GM12878 (cell line): ENCODE measurements at regions not wholly inside any gene's neighbourhood (a gene's known extent, or its start where the extent isn't known, plus 50 kb on each side); places are given as distances from the start of the nearest gene placed in this dataset.

Experiments
- ATAC-seq: fragments of 200-7000 bp; cut with Tn5 transposase; 3 replicates; pipeline ENCODE4 v1.9.1; 2020; ENCODE audit warnings: mild to moderate bottlenecking, moderate library complexity
- BruUV-seq: library from RNA; stranded (reverse); fragments of 400-500 nt; replicated peaks from 2 replicates; lab custom pipeline; 2021; lab: Mats Ljungman, UMichigan
- CTCF ChIA-PET: fragments of 300-600 bp; sonication (Branson Sonifier 250); formaldehyde crosslinking; extraction: SDS; loops from one replicate; lab custom pipeline; 2021; ENCODE audit warnings: inconsistent platforms; lab: Yijun Ruan, JAX
- POLR2A ChIA-PET: fragments of 350-600 bp; formaldehyde crosslinking; extraction: SDS; loops from one replicate; lab custom pipeline; 2021; ENCODE audit warnings: inconsistent platforms; lab: Charles Lee
- RAD21 ChIA-PET: fragments of 300-600 bp; sonication (Branson Sonifier 250); formaldehyde crosslinking; loops from one replicate; lab custom pipeline; 2023; ENCODE audit warnings: antibody characterized with exemption; ENCODE audit not compliant: unreplicated experiment; lab: Charles Lee
- SMC1A ChIA-PET: fragments of 300-600 bp; sonication (Branson Sonifier 250); formaldehyde crosslinking; loops from one replicate; lab custom pipeline; 2023; ENCODE audit not compliant: unreplicated experiment, uncharacterized antibody; lab: Charles Lee
- DNase-seq: peaks from one replicate; pipeline ENCODE4 v3.0.0-alpha.2; 2011; ENCODE audit warnings: low read depth, low spot score
- FAIRE-seq: peaks from 3 replicates; lab custom pipeline; 2011; peaks lifted over from hg19 to GRCh38; lab: Jason Lieb, UNC
- H2AFZ ChIP-seq: 2 replicates; pipeline ENCODE4 v1.6.0; 2011; ENCODE audit warnings: low read depth, low read length, control low read depth; ENCODE audit not compliant: control insufficient read depth
- H3K27ac ChIP-seq: 2 replicates; pipeline ENCODE4 v1.5.1; 2011; ENCODE audit warnings: control low read depth; ENCODE audit not compliant: control insufficient read depth, insufficient read depth
- H3K27me3 ChIP-seq, 2 experiments: replicated peaks in 1 of 2; 2 replicates each; pipeline versions ENCODE4 v1.6.0 to v1.6.1; 2011; ENCODE audit warnings: low read length in 1 of 2; ENCODE audit not compliant: control insufficient read depth in 2 of 2, insufficient read depth in 2 of 2
- H3K36me3 ChIP-seq, 2 experiments: 2 replicates each; pipeline ENCODE4 v1.5.1; 2011; ENCODE audit warnings: low read length in 1 of 2; ENCODE audit not compliant: control insufficient read depth in 2 of 2, insufficient read depth in 2 of 2
- H3K4me1 ChIP-seq: 2 replicates; pipeline ENCODE4 v1.6.1; 2011; ENCODE audit warnings: mild to moderate bottlenecking, low read length, moderate library complexity, mixed read lengths; ENCODE audit not compliant: control insufficient read depth, insufficient read depth
- H3K4me2 ChIP-seq: 2 replicates; pipeline ENCODE4 v1.6.0; 2011; ENCODE audit warnings: control low read depth; ENCODE audit not compliant: control insufficient read depth, insufficient read depth
- H3K4me3 ChIP-seq: fragments of 200-600 bp; sonication (generic); 2 replicates; pipeline ENCODE4 v1.5.1; 2016
- H3K79me2 ChIP-seq: 2 replicates; pipeline ENCODE4 v1.6.0; 2011; ENCODE audit warnings: low read length; ENCODE audit not compliant: control insufficient read depth, insufficient read depth
- H3K9ac ChIP-seq: 2 replicates; pipeline ENCODE4 v1.8.0; 2011; ENCODE audit warnings: low read length, control low read depth, mixed read lengths; ENCODE audit not compliant: control insufficient read depth, insufficient read depth
- H3K9me3 ChIP-seq: replicated peaks from 3 replicates; pipeline ENCODE4 v1.5.1; 2011; ENCODE audit warnings: mild to moderate bottlenecking, low read length; ENCODE audit not compliant: control insufficient read depth, insufficient read depth
- H4K20me1 ChIP-seq: 2 replicates; pipeline ENCODE4 v1.6.0; 2011; ENCODE audit not compliant: control insufficient read depth, insufficient read depth
- ATF2 ChIP-seq: IDR thresholded peaks from 2 replicates; pipeline ENCODE4 v1.6.1; 2012; ENCODE audit warnings: low read length, inconsistent platforms
- BACH1 ChIP-seq: fragments of 450-650 bp; IDR thresholded peaks from 2 replicates; pipeline ENCODE4 v1.6.1; 2017; ENCODE audit warnings: mild to moderate bottlenecking, borderline replicate concordance
- CHD1 ChIP-seq: IDR thresholded peaks from 2 replicates; pipeline ENCODE4 v1.6.1; 2012; ENCODE audit warnings: low read depth, low read length, improper control_type of control experiment
- FOXM1 ChIP-seq: IDR thresholded peaks from 2 replicates; pipeline ENCODE4 v1.6.1; 2012; ENCODE audit warnings: low read depth, mild to moderate bottlenecking, inconsistent platforms, low read length, moderate library complexity
- GABPA ChIP-seq: IDR thresholded peaks from 2 replicates; pipeline ENCODE4 v1.6.1; 2014; ENCODE audit warnings: antibody characterized with exemption, low read depth, mild to moderate bottlenecking, inconsistent platforms
- MEF2A ChIP-seq: IDR thresholded peaks from 2 replicates; pipeline ENCODE4 v1.6.1; 2011; ENCODE audit warnings: low read depth, mild to moderate bottlenecking, low read length, moderate library complexity; ENCODE audit not compliant: insufficient read depth
- MTA3 ChIP-seq: IDR thresholded peaks from 2 replicates; pipeline ENCODE4 v1.6.1; 2012; ENCODE audit warnings: low read length, inconsistent platforms, borderline replicate concordance
- NFIC ChIP-seq: IDR thresholded peaks from 2 replicates; pipeline ENCODE4 v1.6.1; 2012; ENCODE audit warnings: low read depth, mild to moderate bottlenecking, inconsistent platforms, low read length, moderate library complexity
- NRF1 ChIP-seq: conservative IDR thresholded peaks from 2 replicates; pipeline ENCODE4 v1.6.1; 2011; ENCODE audit warnings: mild to moderate bottlenecking, low read depth, low read length, improper control_type of control experiment
- PAX5 ChIP-seq: IDR thresholded peaks from 2 replicates; pipeline ENCODE4 v1.6.1; 2011; ENCODE audit warnings: low read depth, low read length, borderline replicate concordance
- RAD51 ChIP-seq: fragments of 450-650 bp; IDR thresholded peaks from 2 replicates; pipeline ENCODE4 v1.6.1; 2016; ENCODE audit warnings: moderate library complexity, mild to moderate bottlenecking, inconsistent platforms
- SREBF2 ChIP-seq: IDR thresholded peaks from 2 replicates; pipeline ENCODE4 v1.6.1; 2012; ENCODE audit warnings: mild to moderate bottlenecking, low read length
- SUPT20H ChIP-seq: IDR thresholded peaks from 2 replicates; pipeline ENCODE4 v1.6.1; 2011; ENCODE audit warnings: low read depth, mild to moderate bottlenecking, low read length, moderate library complexity, borderline replicate concordance; ENCODE audit not compliant: control insufficient read depth
- SUZ12 ChIP-seq: fragments of 200-600 bp; sonication (generic); IDR thresholded peaks from one replicate; pipeline ENCODE4 v1.6.1; 2018; ENCODE audit warnings: antibody characterized with exemption, mild to moderate bottlenecking; ENCODE audit not compliant: unreplicated experiment
- ZBTB4 ChIP-seq: fragments of 450-650 bp; formaldehyde crosslinking; IDR thresholded peaks from 2 replicates; pipeline ENCODE4 v1.4.0; 2022; ENCODE audit warnings: mild to moderate bottlenecking, moderate library complexity
- WGBS: methylation state at CpG from one replicate; pipeline ENCODE4 v1.1.6; 2016; ENCODE audit warnings: low lambda C conversion rate; ENCODE audit not compliant: insufficient replicate concordance, insufficient coverage; ENCODE audit errors: missing lambda C conversion rate; 5-methylcytosine and 5-hydroxymethylcytosine counted together
- in situ Hi-C: fragments of 300-500 bp; cut with MboI; formaldehyde crosslinking; loops from 9 replicates; pipeline ENCODE4 v1.14.3; 2018; ENCODE audit warnings: mixed read lengths
- intact Hi-C: fragments of 100-400 bp; cut with micrococcal nuclease; formaldehyde crosslinking; loops from one replicate; pipeline ENCODE4 v1.14.2; 2022; ENCODE audit not compliant: unreplicated experiment
- TF ChIP-seq, protein P1 (sequence below), 3 experiments: IDR thresholded peaks in 2 of 3; conservative IDR thresholded peaks in 1 of 3; 2 replicates each; pipeline ENCODE4 v1.5.1; 2011; ENCODE audit warnings: low read depth in 3 of 3, low read length in 3 of 3, mild to moderate bottlenecking in 3 of 3, control low read depth in 2 of 3, moderate library complexity in 2 of 3, inconsistent platforms in 1 of 3, mixed read lengths in 1 of 3; ENCODE audit not compliant: control insufficient read depth in 2 of 3, insufficient read depth in 1 of 3; ENCODE audit errors: extremely low read depth in 1 of 3
- TF ChIP-seq, protein P2 (sequence below): fragments of 450-650 bp; IDR thresholded peaks from 2 replicates; pipeline ENCODE4 v1.6.1; 2016; ENCODE audit warnings: mild to moderate bottlenecking

- ChIA-PET RAD21 (no interaction called here), CTCF (no interaction called here), SMC1A (no interaction called here), POLR2A (no interaction called here)
- Histone ChIP-seq H3K4me3 (no peak overlapping the region), H3K36me3 (no peaks in the 10 kb centered on the region), H3K9ac (no peak overlapping the region), H2AFZ (no peak overlapping the region), H3K9me3 (no peaks in the 10 kb centered on the region), H3K27ac (no peak overlapping the region), H3K4me1 (no peaks in the 10 kb centered on the region), H3K79me2 (no peaks in the 10 kb centered on the region), H3K27me3 (no peaks in the 10 kb centered on the region), H3K4me2 (no peak overlapping the region), H4K20me1 (no peaks in the 10 kb centered on the region)
- no TSS peak for BruUV-seq
- intact Hi-C loops, result no loop called here
- ATAC-seq (no peak), FAIRE-seq (no peak), DNase-seq (no peak)
- in situ Hi-C loops, result no loop called here
- 33% methylated on average over 12 of the region's 12 CpGs for WGBS
- no peak for TF ChIP-seq MEF2A
- TF ChIP-seq MTA3, result no peak
- no peak for TF ChIP-seq NRF1
- no peak for TF ChIP-seq ATF2
- TF ChIP-seq SUPT20H, result no peak
- TF ChIP-seq, protein P1, sequence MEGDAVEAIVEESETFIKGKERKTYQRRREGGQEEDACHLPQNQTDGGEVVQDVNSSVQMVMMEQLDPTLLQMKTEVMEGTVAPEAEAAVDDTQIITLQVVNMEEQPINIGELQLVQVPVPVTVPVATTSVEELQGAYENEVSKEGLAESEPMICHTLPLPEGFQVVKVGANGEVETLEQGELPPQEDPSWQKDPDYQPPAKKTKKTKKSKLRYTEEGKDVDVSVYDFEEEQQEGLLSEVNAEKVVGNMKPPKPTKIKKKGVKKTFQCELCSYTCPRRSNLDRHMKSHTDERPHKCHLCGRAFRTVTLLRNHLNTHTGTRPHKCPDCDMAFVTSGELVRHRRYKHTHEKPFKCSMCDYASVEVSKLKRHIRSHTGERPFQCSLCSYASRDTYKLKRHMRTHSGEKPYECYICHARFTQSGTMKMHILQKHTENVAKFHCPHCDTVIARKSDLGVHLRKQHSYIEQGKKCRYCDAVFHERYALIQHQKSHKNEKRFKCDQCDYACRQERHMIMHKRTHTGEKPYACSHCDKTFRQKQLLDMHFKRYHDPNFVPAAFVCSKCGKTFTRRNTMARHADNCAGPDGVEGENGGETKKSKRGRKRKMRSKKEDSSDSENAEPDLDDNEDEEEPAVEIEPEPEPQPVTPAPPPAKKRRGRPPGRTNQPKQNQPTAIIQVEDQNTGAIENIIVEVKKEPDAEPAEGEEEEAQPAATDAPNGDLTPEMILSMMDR (IDR thresholded peaks at IDR 0.05 in 2 of 3, conservative IDR thresholded peaks at IDR 0.05 in 1 of 3; ENCODE audit: control insufficient read depth in 2 of 3, extremely low read depth in 1 of 3, insufficient read depth in 1 of 3, low read depth in 3 of 3, low read length in 3 of 3), result no peak
- no peak for TF ChIP-seq PAX5
- TF ChIP-seq NFIC, result no peak
- TF ChIP-seq, protein P2, sequence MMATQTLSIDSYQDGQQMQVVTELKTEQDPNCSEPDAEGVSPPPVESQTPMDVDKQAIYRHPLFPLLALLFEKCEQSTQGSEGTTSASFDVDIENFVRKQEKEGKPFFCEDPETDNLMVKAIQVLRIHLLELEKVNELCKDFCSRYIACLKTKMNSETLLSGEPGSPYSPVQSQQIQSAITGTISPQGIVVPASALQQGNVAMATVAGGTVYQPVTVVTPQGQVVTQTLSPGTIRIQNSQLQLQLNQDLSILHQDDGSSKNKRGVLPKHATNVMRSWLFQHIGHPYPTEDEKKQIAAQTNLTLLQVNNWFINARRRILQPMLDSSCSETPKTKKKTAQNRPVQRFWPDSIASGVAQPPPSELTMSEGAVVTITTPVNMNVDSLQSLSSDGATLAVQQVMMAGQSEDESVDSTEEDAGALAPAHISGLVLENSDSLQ, result no peak
- TF ChIP-seq BACH1, result no peak
- no peak for TF ChIP-seq SUZ12
- TF ChIP-seq ZBTB4 (CRISPR knock-in tag), result no peak
- no peak for TF ChIP-seq SREBF2
- TF ChIP-seq CHD1, result no peak
- no peak for TF ChIP-seq FOXM1
- no peak for TF ChIP-seq RAD51
- TF ChIP-seq GABPA, result no peak
These were observed 108.3 kb upstream of the DPP6 start for GRCh38 chr7:153943861-153944260.
